ENCODE measurements at regions not wholly inside any gene's neighbourhood (a gene's known extent, or its start where the extent isn't known, plus 50 kb on each side); places are given as distances from the start of the nearest gene placed in this dataset.

GRCh38 chr5:145220481-145220880, 614.7 kb downstream of the PRELID2 start:
- TF ChIP-seq CTCF (IDR thresholded peaks at IDR 0.05; ENCODE audit: low read depth, low read length) (no peak), POLR2A (IDR thresholded peaks at IDR 0.05; ENCODE audit: extremely low read depth, insufficient read length) (no peak), MAX (IDR thresholded peaks at IDR 0.05; ENCODE audit: low read depth, low read length) (no peak)

Data from NB4 (cell line).